ENCODE measurements at regions not wholly inside any gene's neighbourhood (a gene's known extent, or its start where the extent isn't known, plus 50 kb on each side); places are given as distances from the start of the nearest gene placed in this dataset.
"Not testable (repeated sequence)": the region's sequence is repeated elsewhere in the genome, so short reads cannot be mapped to it uniquely, and the experiment has no call there.

GRCh38 chr5:12669326-12669725 is 765.1 kb upstream of the CTNND2 start:
- no peak for DNase-seq (ENCODE audit: low spot score)
- H3K4me1 Mint-ChIP-seq (ENCODE audit: unreplicated experiment): peaks cover 21% of the 10 kb centered on the region

DNA sequence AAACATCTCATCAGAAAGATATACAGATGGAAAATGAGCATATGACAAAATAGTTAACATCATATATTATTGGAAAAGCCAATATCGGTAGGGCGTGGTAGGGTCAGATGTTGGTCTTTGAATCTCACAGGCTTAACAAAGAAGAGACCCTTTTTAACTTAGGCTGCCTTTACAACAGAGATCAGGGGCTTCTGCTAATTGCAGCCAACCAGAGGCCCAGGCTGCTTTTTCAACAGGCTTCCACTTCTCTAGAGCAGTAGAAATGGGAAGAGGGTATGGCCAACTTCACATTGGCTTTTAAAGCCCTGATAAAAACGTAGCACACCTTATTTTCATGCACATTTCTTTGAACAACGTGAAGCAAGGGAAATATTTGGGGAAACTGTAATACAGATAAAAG is 764.3 kb upstream of the CTNND2 start:
- Mint-ChIP-seq H3K36me3 (ENCODE audit: low read depth, unreplicated experiment) (no peaks in the 10 kb centered on the region), H3K4me3 (ENCODE audit: unreplicated experiment) (no peak overlapping the region), H3K27me3 (ENCODE audit: unreplicated experiment) (peaks cover 12% of the 10 kb centered on the region), H3K9me3 (ENCODE audit: unreplicated experiment) (no peaks in the 10 kb centered on the region), H3K4me1 (ENCODE audit: unreplicated experiment) (peaks cover 21% of the 10 kb centered on the region), H3K27ac (ENCODE audit: unreplicated experiment) (no peak overlapping the region)
- no peak for DNase-seq (ENCODE audit: low spot score)
- TF ChIP-seq, protein P1, sequence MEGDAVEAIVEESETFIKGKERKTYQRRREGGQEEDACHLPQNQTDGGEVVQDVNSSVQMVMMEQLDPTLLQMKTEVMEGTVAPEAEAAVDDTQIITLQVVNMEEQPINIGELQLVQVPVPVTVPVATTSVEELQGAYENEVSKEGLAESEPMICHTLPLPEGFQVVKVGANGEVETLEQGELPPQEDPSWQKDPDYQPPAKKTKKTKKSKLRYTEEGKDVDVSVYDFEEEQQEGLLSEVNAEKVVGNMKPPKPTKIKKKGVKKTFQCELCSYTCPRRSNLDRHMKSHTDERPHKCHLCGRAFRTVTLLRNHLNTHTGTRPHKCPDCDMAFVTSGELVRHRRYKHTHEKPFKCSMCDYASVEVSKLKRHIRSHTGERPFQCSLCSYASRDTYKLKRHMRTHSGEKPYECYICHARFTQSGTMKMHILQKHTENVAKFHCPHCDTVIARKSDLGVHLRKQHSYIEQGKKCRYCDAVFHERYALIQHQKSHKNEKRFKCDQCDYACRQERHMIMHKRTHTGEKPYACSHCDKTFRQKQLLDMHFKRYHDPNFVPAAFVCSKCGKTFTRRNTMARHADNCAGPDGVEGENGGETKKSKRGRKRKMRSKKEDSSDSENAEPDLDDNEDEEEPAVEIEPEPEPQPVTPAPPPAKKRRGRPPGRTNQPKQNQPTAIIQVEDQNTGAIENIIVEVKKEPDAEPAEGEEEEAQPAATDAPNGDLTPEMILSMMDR (IDR thresholded peaks at IDR 0.05; ENCODE audit: unreplicated experiment): no peak

More at GRCh38 chr5:12669326-12669725, 765.1 kb upstream of the CTNND2 start:
- no peaks in the 10 kb centered on the region for H3K9me3 Mint-ChIP-seq (ENCODE audit: unreplicated experiment)
- peaks cover 12% of the 10 kb centered on the region for H3K27me3 Mint-ChIP-seq (ENCODE audit: unreplicated experiment)
- no peak overlapping the region for H3K27ac Mint-ChIP-seq (ENCODE audit: unreplicated experiment)
- TF ChIP-seq, protein P1 (IDR thresholded peaks at IDR 0.05; ENCODE audit: unreplicated experiment): no peak
- H3K4me3 Mint-ChIP-seq (ENCODE audit: unreplicated experiment): no peak overlapping the region
- no peaks in the 10 kb centered on the region for H3K36me3 Mint-ChIP-seq (ENCODE audit: low read depth, unreplicated experiment)

DNA sequence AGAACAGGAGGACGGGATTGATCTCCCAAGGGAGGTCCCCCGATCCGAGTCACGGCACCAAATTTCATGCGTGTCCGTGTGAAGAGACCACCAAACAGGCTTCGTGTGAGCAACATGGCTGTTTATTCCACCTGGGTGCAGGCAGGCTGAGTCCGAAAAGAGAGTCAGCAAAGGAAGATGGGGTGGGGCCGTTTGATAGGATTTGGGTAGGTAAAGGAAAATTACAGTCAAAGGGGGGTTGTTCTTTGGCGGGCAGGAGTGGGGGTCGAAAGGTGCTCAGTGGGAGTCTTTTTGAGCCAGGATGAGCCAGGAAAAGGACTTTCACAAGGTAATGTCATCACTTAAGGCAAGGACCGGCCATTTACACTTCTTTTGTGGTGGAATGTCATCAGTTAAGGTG is 763.6 kb upstream of the CTNND2 start:
- peaks cover 21% of the 10 kb centered on the region for H3K4me1 Mint-ChIP-seq (ENCODE audit: unreplicated experiment)
- not testable (repeated sequence) for H3K36me3 Mint-ChIP-seq (ENCODE audit: low read depth, unreplicated experiment)

GRCh38 chr5:12665772-12666171 is 761.5 kb upstream of the CTNND2 start:
- not testable (repeated sequence) for H3K27ac Mint-ChIP-seq (ENCODE audit: unreplicated experiment); H3K36me3 Mint-ChIP-seq (ENCODE audit: low read depth, unreplicated experiment); H3K9me3 Mint-ChIP-seq (ENCODE audit: unreplicated experiment)
- Mint-ChIP-seq H3K4me3 (ENCODE audit: unreplicated experiment) (peak overlapping the region; percentile 35), H3K4me1 (ENCODE audit: unreplicated experiment) (peaks cover 16% of the 10 kb centered on the region), H3K27me3 (ENCODE audit: unreplicated experiment) (peaks cover 14% of the 10 kb centered on the region)
- DNase-seq (ENCODE audit: low spot score): peak; percentile 15

More for the DNA sequence above, 763.6 kb upstream of the CTNND2 start:
- not testable (repeated sequence) for H3K9me3 Mint-ChIP-seq (ENCODE audit: unreplicated experiment); H3K27ac Mint-ChIP-seq (ENCODE audit: unreplicated experiment); DNase-seq (ENCODE audit: low spot score)
- peak overlapping the region; percentile 72 for H3K4me3 Mint-ChIP-seq (ENCODE audit: unreplicated experiment)
- peaks cover 12% of the 10 kb centered on the region for H3K27me3 Mint-ChIP-seq (ENCODE audit: unreplicated experiment)

GRCh38 chr5:12662545-12663314 is 758.5 kb upstream of the CTNND2 start:
- peaks cover 11% of the 10 kb centered on the region for H3K27me3 Mint-ChIP-seq (ENCODE audit: unreplicated experiment)
- no peaks in the 10 kb centered on the region for H3K9me3 Mint-ChIP-seq (ENCODE audit: unreplicated experiment)
- TF ChIP-seq, protein P1 (IDR thresholded peaks at IDR 0.05; ENCODE audit: unreplicated experiment): no peak
- no peak overlapping the region for H3K4me3 Mint-ChIP-seq (ENCODE audit: unreplicated experiment)
- peaks cover 6% of the 10 kb centered on the region for H3K36me3 Mint-ChIP-seq (ENCODE audit: low read depth, unreplicated experiment)
- H3K4me1 Mint-ChIP-seq (ENCODE audit: unreplicated experiment): peaks cover 13% of the 10 kb centered on the region
- no peak overlapping the region for H3K27ac Mint-ChIP-seq (ENCODE audit: unreplicated experiment)
- no peak for DNase-seq (ENCODE audit: low spot score)

GRCh38 chr5:12661617-12662370 is 757.5 kb upstream of the CTNND2 start:
- TF ChIP-seq, protein P1 (IDR thresholded peaks at IDR 0.05; ENCODE audit: unreplicated experiment): no peak
- Mint-ChIP-seq H3K4me3 (ENCODE audit: unreplicated experiment) (no peak overlapping the region), H3K27me3 (ENCODE audit: unreplicated experiment) (peaks cover 9% of the 10 kb centered on the region), H3K9me3 (ENCODE audit: unreplicated experiment) (no peaks in the 10 kb centered on the region), H3K27ac (ENCODE audit: unreplicated experiment) (no peak overlapping the region), H3K36me3 (ENCODE audit: low read depth, unreplicated experiment) (peaks cover 6% of the 10 kb centered on the region), H3K4me1 (ENCODE audit: unreplicated experiment) (peaks cover 5% of the 10 kb centered on the region)
- no peak for DNase-seq (ENCODE audit: low spot score)

DNA sequence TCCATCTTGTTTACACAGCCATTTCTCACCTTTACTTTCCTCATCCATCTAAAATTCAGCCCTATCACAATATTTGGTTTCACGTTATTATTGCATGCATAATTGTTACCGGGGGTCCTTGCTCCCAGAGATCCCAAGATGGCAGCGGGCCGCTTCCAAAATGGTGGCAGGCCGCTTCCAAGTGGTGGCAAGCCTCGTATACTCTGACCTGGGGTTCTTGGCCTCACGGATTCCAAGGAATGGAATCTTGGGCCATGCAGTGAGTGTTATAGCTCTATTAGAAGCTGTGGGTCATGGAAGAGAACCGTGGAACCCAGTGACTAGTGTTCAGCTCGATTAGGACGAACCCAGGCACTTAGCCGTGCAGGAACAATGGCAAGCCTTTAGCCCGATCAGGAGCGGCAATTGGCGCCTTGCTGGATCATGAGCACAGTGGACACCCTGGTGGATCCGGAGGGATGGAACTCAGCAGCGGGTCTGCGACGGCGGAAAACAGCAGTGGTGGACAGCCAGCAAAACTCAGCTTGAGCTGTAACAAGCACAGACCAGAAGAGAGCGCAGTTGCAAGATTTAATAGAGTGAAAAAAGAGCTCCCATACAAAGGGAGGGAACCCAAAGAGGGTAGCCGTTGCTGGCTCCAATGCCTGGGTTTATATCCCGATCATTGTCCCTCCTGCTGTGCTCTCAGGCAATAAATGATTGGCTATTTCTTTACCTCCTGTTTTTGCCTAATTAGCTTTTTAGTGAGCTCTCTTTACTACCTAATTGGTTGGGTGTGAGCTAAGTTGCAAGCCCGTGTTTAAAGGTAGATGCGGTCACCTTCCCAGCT is 756.2 kb upstream of the CTNND2 start:
- H3K4me1 Mint-ChIP-seq (ENCODE audit: unreplicated experiment); H3K36me3 Mint-ChIP-seq (ENCODE audit: low read depth, unreplicated experiment); H3K4me3 Mint-ChIP-seq (ENCODE audit: unreplicated experiment); H3K9me3 Mint-ChIP-seq (ENCODE audit: unreplicated experiment); H3K27me3 Mint-ChIP-seq (ENCODE audit: unreplicated experiment); H3K27ac Mint-ChIP-seq (ENCODE audit: unreplicated experiment); DNase-seq (ENCODE audit: low spot score): not testable (repeated sequence)
